KG1 (cell line): ENCODE measurements at regions not wholly inside any gene's neighbourhood (a gene's known extent, or its start where the extent isn't known, plus 50 kb on each side); places are given as distances from the start of the nearest gene placed in this dataset.
"Not testable (repeated sequence)": the region's sequence is repeated elsewhere in the genome, so short reads cannot be mapped to it uniquely, and the experiment has no call there.

Experiments used
- DNase-seq: peaks from one replicate; lab custom pipeline; 2025; lab: John Stamatoyannopoulos, UW

GRCh38 chr4:118587116-118587831 lies 97.9 kb upstream of the METTL14 start:
- no peak for DNase-seq

- DNase-seq = no peak
Measured at GRCh38 chr4:118587946-118588345, 97.2 kb upstream of the METTL14 start.

GRCh38 chr4:118589471-118590055 lies 95.6 kb upstream of the METTL14 start:
- no peak for DNase-seq

- DNase-seq = peak; percentile 86
Measured at GRCh38 chr4:118591339-118592046, 93.7 kb upstream of the METTL14 start.

DNA sequence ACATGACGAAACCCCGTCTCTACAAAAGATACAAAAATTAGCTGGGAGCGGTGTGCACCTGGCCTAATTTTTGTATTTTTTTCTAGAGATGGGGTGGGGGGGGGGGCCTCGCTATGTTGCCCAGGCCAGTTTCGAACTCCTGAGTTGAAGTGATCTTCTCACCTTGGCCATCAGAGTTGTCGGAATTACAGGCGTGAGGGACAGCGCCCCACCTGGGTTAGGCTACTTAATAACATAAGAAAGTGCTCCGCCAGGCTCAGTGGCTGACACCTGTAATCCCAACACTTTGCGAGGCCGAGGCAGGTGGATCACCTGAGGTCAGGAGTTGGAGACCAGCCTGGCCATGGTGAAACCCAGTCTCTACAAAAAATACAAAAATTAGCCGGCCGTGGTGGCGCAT lies 92.9 kb upstream of the METTL14 start:
- not testable (repeated sequence) for DNase-seq

- not testable (repeated sequence) for DNase-seq
Measured at GRCh38 chr4:118595883-118596282, 89.3 kb upstream of the METTL14 start.

- DNase-seq = not testable (repeated sequence)
Measured at GRCh38 chr4:118625097-118625496, 60.1 kb upstream of the METTL14 start.

DNA sequence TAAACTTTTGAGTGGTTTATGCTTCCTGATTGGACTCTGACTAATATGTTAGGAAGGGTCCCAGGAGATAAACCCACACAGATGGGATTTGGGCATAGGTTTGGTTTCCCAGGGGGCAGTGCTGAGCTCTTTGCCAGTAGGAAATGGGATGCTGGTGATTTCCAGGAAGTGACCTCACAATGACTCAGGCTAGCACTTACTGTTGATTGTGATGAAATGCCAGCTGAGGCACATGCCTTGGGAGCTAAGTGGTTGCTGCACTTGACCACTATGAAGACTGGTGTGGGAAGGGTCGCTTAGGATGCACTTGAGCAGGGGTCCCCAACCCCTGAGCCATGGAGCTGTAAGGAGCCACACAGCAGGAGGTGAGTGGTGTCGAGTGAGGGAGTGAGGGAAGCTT lies 55.5 kb upstream of the METTL14 start:
- not testable (repeated sequence) for DNase-seq

GRCh38 chr4:118630897-118631296 lies 54.3 kb upstream of the METTL14 start:
- not testable (repeated sequence) for DNase-seq

DNA sequence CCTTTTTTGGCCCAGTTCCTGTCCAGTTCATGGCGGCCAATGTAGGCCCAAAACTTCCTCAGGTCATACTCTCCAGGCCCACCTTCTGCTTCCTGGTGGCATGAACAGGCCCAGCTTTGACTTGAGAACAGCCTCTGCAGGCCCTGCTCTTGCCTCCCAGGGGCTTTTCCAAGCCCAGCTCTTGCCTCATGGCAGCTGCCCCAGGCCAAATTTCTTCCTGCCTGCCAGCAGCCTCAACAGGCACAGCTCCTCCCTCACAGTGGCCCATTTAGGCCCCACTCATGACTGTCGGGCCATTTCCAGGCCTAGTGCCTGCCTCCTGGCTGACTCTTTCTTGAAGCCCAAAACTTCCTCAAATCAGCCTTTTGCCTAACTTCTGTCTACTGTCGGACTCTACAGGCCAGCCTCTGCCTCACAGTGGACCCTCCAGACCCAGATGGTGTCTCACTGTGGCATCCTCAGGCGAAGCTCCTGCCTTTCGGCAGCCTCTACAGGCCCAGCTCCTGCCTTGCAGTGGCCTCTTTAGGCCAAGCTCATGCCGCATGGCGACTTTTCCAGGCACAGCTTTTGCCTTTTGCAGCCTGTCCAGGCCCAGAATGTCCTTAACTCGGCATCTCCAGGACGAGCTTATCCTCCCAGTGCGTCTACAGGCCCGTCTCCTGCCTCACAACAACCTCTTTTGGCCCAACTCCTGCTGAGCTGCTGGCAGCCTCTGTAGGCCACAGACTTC lies 53.7 kb upstream of the METTL14 start:
- not testable (repeated sequence) for DNase-seq

- not testable (repeated sequence) for DNase-seq
Measured at GRCh38 chr4:118633476-118633875, 51.7 kb upstream of the METTL14 start.

DNA sequence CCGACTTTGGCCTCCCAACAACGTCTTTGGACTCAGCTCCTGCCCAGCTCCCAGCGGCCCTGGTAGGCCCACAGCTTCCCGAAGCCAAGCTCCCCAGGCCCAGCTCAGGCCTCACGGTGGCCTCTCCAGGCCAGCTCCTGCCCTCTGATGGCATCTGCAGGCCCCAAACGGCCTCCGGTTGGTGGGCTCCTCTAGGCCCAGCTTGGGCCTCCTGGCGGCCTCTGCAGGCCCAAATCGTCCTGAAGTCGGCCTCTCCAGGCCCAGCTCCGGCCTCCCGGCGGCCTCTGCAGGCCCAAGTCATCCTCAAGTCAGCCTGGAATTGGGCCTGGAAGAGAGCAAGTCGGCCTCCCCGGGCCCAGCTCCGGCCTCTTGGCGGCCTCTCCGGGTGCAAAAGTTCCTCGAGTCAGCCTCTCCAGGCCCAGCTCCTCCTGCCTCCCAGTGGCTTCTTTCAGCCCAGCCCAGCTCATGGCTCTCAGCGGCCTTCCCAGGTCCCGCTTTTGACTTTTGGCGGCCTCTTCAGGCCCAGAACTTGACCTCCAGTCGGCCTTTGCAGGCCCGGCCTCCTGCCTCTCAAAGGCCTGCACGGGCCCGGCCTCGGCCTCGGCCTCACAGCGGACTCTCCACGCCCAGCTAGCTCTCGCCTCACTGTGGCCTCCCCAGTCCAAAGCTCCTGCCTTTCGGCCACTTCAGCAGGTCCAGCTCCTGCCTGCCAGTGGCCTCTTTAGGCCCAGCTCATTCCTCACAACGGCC lies 50.9 kb upstream of the METTL14 start:
- not testable (repeated sequence) for DNase-seq
